IMR-90 (cell line): ENCODE measurements at regions not wholly inside any gene's neighbourhood (a gene's known extent, or its start where the extent isn't known, plus 50 kb on each side); places are given as distances from the start of the nearest gene placed in this dataset.

Experiments
- ATAC-seq: fragments of 200-7000 bp; cut with Tn5 transposase; 2 replicates; pipeline ENCODE4 v1.9.1; 2020; ENCODE audit warnings: low read depth, mild to moderate bottlenecking, moderate library complexity
- BruUV-seq: library from RNA; stranded (reverse); fragments of 400-500 nt; replicated peaks from 2 replicates; lab custom pipeline; 2021; lab: Mats Ljungman, UMichigan
- CTCF ChIA-PET: fragments of 300-600 bp; formaldehyde crosslinking; extraction: SDS; loops from one replicate; lab custom pipeline; 2021; ENCODE audit warnings: antibody characterized with exemption; lab: Yijun Ruan, JAX
- POLR2A ChIA-PET: fragments of 300-600 bp; sonication (Branson Sonifier 250); formaldehyde crosslinking; loops from one replicate; lab custom pipeline; 2022; ENCODE audit warnings: antibody characterized with exemption; ENCODE audit not compliant: unreplicated experiment; lab: Charles Lee
- DNase-seq: peaks from one replicate; pipeline ENCODE4 v3.0.0; 2013
- H2AFZ ChIP-seq: replicated peaks from 2 replicates; pipeline ENCODE3; 2013; ENCODE audit warnings: low read length, mild to moderate bottlenecking; ENCODE audit not compliant: poor library complexity
- H2AK5ac ChIP-seq: 2 replicates; pipeline ENCODE4 v1.6.1; 2013; ENCODE audit warnings: low read depth, low read length, inconsistent platforms
- H2AK9ac ChIP-seq: replicated peaks from 2 replicates; pipeline ENCODE3; 2013; ENCODE audit warnings: mild to moderate bottlenecking, low read depth, low read length, moderate library complexity; ENCODE audit not compliant: poor library complexity
- H2BK120ac ChIP-seq: 2 replicates; pipeline ENCODE4 v1.6.1; 2013; ENCODE audit warnings: low read depth, low read length, inconsistent platforms
- H2BK15ac ChIP-seq: 3 replicates; pipeline ENCODE4 v1.6.1; 2013; ENCODE audit warnings: low read depth, low read length, inconsistent platforms
- H2BK20ac ChIP-seq: 2 replicates; pipeline ENCODE4 v1.6.1; 2013; ENCODE audit warnings: low read depth, mild to moderate bottlenecking, inconsistent platforms, low read length, moderate library complexity
- H2BK5ac ChIP-seq: 2 replicates; pipeline ENCODE4 v1.6.1; 2013; ENCODE audit warnings: mild to moderate bottlenecking, low read depth, low read length, inconsistent platforms; ENCODE audit not compliant: poor library complexity, severe bottlenecking
- H3K14ac ChIP-seq: replicated peaks from 2 replicates; pipeline ENCODE4 v1.6.1; 2013; ENCODE audit warnings: low read depth, low read length, inconsistent platforms
- H3K18ac ChIP-seq: 2 replicates; pipeline ENCODE4 v1.6.1; 2013; ENCODE audit warnings: low read depth, low read length, control low read depth
- H3K23ac ChIP-seq: 2 replicates; pipeline ENCODE4 v1.6.1; 2013; ENCODE audit warnings: low read depth, low read length, inconsistent platforms
- H3K27ac ChIP-seq: 2 replicates; pipeline ENCODE4 v1.5.1; 2013; ENCODE audit warnings: mild to moderate bottlenecking, control low read depth, low read length; ENCODE audit not compliant: insufficient read depth
- H3K27me3 ChIP-seq: 2 replicates; pipeline ENCODE4 v1.6.1; 2013; ENCODE audit warnings: low read length; ENCODE audit not compliant: control insufficient read depth, insufficient read depth
- H3K36me3 ChIP-seq: 2 replicates; pipeline ENCODE4 v1.6.1; 2013; ENCODE audit warnings: low read length, mixed read lengths; ENCODE audit not compliant: control insufficient read depth, insufficient read depth
- H3K4ac ChIP-seq: 2 replicates; pipeline ENCODE4 v1.6.1; 2013; ENCODE audit warnings: low read depth, low read length, inconsistent platforms
- H3K4me1 ChIP-seq: 2 replicates; pipeline ENCODE4 v1.6.1; 2013; ENCODE audit warnings: low read length, mixed read lengths; ENCODE audit not compliant: control insufficient read depth, insufficient read depth
- H3K4me2 ChIP-seq: 2 replicates; pipeline ENCODE4 v1.6.1; 2013; ENCODE audit warnings: low read depth, mild to moderate bottlenecking, control low read depth, low read length, moderate library complexity
- H3K4me3 ChIP-seq: 2 replicates; pipeline ENCODE4 v1.5.1; 2013; ENCODE audit warnings: low read depth, mild to moderate bottlenecking, control low read depth, low read length, moderate library complexity; ENCODE audit not compliant: insufficient read depth
- H3K56ac ChIP-seq: 2 replicates; pipeline ENCODE4 v1.6.1; 2013; ENCODE audit warnings: low read length, inconsistent platforms; ENCODE audit not compliant: insufficient read depth; ENCODE audit errors: extremely low read depth
- H3K79me1 ChIP-seq, 2 experiments: 2 replicates each; pipeline ENCODE4 v1.6.1; 2013; ENCODE audit warnings: low read length in 2 of 2, inconsistent platforms in 1 of 2, low read depth in 1 of 2
- H3K9ac ChIP-seq: 2 replicates; pipeline ENCODE4 v1.6.1; 2013; ENCODE audit warnings: low read depth, low read length, control low read depth
- H3K9me1 ChIP-seq: 2 replicates; pipeline ENCODE4 v1.6.1; 2013; ENCODE audit warnings: low read length, inconsistent platforms; ENCODE audit not compliant: insufficient read depth
- H3K9me3 ChIP-seq: 2 replicates; pipeline ENCODE4 v1.6.1; 2013; ENCODE audit warnings: low read length; ENCODE audit not compliant: control insufficient read depth, insufficient read depth
- H4K20me1 ChIP-seq: 2 replicates; pipeline ENCODE4 v1.6.1; 2013; ENCODE audit warnings: low read length, inconsistent platforms; ENCODE audit not compliant: insufficient read depth
- H4K5ac ChIP-seq: 2 replicates; pipeline ENCODE4 v1.6.1; 2013; ENCODE audit warnings: mild to moderate bottlenecking, low read depth, low read length, control low read depth
- H4K8ac ChIP-seq, 2 experiments: 2 replicates each; pipeline ENCODE4 v1.6.1; 2013; ENCODE audit warnings: low read depth in 2 of 2, low read length in 2 of 2, control low read depth in 1 of 2, inconsistent platforms in 1 of 2
- H4K91ac ChIP-seq: 2 replicates; pipeline ENCODE4 v1.6.1; 2013; ENCODE audit warnings: low read depth, low read length, inconsistent platforms; ENCODE audit not compliant: insufficient read depth
- RFX5 ChIP-seq: IDR thresholded peaks from 2 replicates; pipeline ENCODE4 v1.8.0; 2012; ENCODE audit warnings: low read depth, mild to moderate bottlenecking, low read length, moderate library complexity
- WGBS, 2 experiments: methylation state at CpG; one replicate each; pipeline versions ENCODE4 v1.1.5 to v1.1.7; 2013; ENCODE audit warnings: missing lambda C conversion rate in 2 of 2; ENCODE audit not compliant: insufficient read length in 1 of 2; ENCODE audit errors: extremely low coverage in 2 of 2; 5-methylcytosine and 5-hydroxymethylcytosine counted together
- dilution Hi-C: fragments of 300-500 bp; cut with HindIII; formaldehyde crosslinking; loops from one replicate; pipeline ENCODE4 v1.14.3; 2018; ENCODE audit warnings: low sequenced_read_pairs; ENCODE audit not compliant: unreplicated experiment
- in situ Hi-C: fragments of 300-500 bp; cut with MboI; formaldehyde crosslinking; loops from 3 replicates; pipeline ENCODE4 v1.14.3; 2019; ENCODE audit warnings: low sequenced_read_pairs, inconsistent platforms, mixed read lengths
- intact Hi-C: fragments of 100-400 bp; cut with micrococcal nuclease; formaldehyde crosslinking; loops from 2 replicates; pipeline ENCODE4 v1.10.0; 2022

GRCh38 chr5:82586181-82586580 is 308.0 kb upstream of the RPS23 start:
- Histone ChIP-seq H3K9me3 (peaks cover 3% of the 10 kb centered on the region; the same call in 1 of the 2 replicates), H3K4me3 (no peak overlapping the region), H2AFZ (peak overlapping the region; percentile 47), H3K4ac (no peak overlapping the region), H3K9me1 (no peaks in the 10 kb centered on the region), H2BK20ac (no peak overlapping the region), H3K14ac (no peak overlapping the region), H2BK15ac (no peak overlapping the region), H3K18ac (no peak overlapping the region), H2BK120ac (no peak overlapping the region), H4K91ac (no peak overlapping the region), H4K8ac (no peak overlapping the region), H3K27ac (no peak overlapping the region), H3K4me2 (peak overlapping the region; percentile 72), H4K20me1 (no peaks in the 10 kb centered on the region), H3K27me3 (peaks cover 4% of the 10 kb centered on the region; the same call in 1 of the 2 replicates), H3K9ac (no peak overlapping the region), H3K56ac (no peak overlapping the region), H2BK5ac (no peak overlapping the region), H2AK5ac (no peak overlapping the region), H3K79me1 (no peaks in the 10 kb centered on the region), H3K23ac (no peak overlapping the region), H2AK9ac (no peak overlapping the region), H3K36me3 (no peaks in the 10 kb centered on the region), H3K4me1 (no peaks in the 10 kb centered on the region), H4K5ac (no peak overlapping the region)
- dilution Hi-C loops, result no loop called here
- 17% methylated on average over 1 of the region's 2 CpGs; no CpG with 5 or more reads in 1 of the 2 experiments for WGBS, 2 experiments
- ATAC-seq, result no peak
- POLR2A ChIA-PET, result no interaction called here
- CTCF ChIA-PET, result interaction anchor here (0.7 kb wide), 1 partner anchor 197 kb away, joined by 9 read pairs; no protein-coding TSS in a partner anchor
- intact Hi-C loops, result no loop called here
- in situ Hi-C loops, result no loop called here
- BruUV-seq, result no TSS peak
- no peak for TF ChIP-seq RFX5
- DNase-seq, result no peak
